GM12878 (cell line): ENCODE measurements at regions not wholly inside any gene's neighbourhood (a gene's known extent, or its start where the extent isn't known, plus 50 kb on each side); places are given as distances from the start of the nearest gene placed in this dataset.

Source experiments
- BMI1 ChIP-seq: fragments of 450-650 bp; IDR thresholded peaks from 2 replicates; pipeline ENCODE4 v1.6.1; 2016; ENCODE audit warnings: mild to moderate bottlenecking, moderate library complexity, borderline replicate concordance
- CEBPB ChIP-seq, 2 experiments: fragments of 150-350 bp in 1 of 2; IDR thresholded peaks; 2 replicates each; pipeline ENCODE4 v1.6.1; 2012 to 2014; ENCODE audit warnings: low read depth in 2 of 2, low read length in 2 of 2, borderline replicate concordance in 1 of 2, inconsistent platforms in 1 of 2
- CREB1 ChIP-seq: IDR thresholded peaks from 2 replicates; pipeline ENCODE4 v1.6.1; 2012; ENCODE audit warnings: low read depth, mild to moderate bottlenecking, inconsistent platforms
- CREM ChIP-seq: IDR thresholded peaks from 2 replicates; pipeline ENCODE4 v1.6.1; 2014; ENCODE audit warnings: antibody characterized with exemption, low read depth
- EGR1 ChIP-seq, 2 experiments: IDR thresholded peaks; 1 replicate in 1 of 2; 2 replicates in 1 of 2; pipeline ENCODE4 v1.6.1; 2011 to 2012; ENCODE audit warnings: low read depth in 2 of 2, low read length in 2 of 2, borderline replicate concordance in 1 of 2, mild to moderate bottlenecking in 1 of 2, moderate library complexity in 1 of 2
- ETV6 ChIP-seq, 2 experiments: fragments of 450-650 bp in 1 of 2; IDR thresholded peaks in 1 of 2; conservative IDR thresholded peaks in 1 of 2; 2 replicates each; pipeline ENCODE4 v1.6.1; 2014; ENCODE audit warnings: antibody characterized with exemption in 1 of 2, borderline replicate concordance in 1 of 2, low read depth in 1 of 2, mild to moderate bottlenecking in 1 of 2, moderate library complexity in 1 of 2
- IRF4 ChIP-seq: IDR thresholded peaks from 2 replicates; pipeline ENCODE4 v1.6.1; 2011; ENCODE audit warnings: low read depth, low read length
- LARP7 ChIP-seq: fragments of 450-650 bp; IDR thresholded peaks from 2 replicates; pipeline ENCODE4 v1.6.1; 2017; ENCODE audit warnings: mild to moderate bottlenecking
- MEF2B ChIP-seq: fragments of 450-650 bp; IDR thresholded peaks from 2 replicates; pipeline ENCODE4 v1.6.1; 2018; ENCODE audit warnings: mild to moderate bottlenecking, moderate library complexity; ENCODE audit not compliant: partially characterized antibody, poor library complexity, severe bottlenecking
- NFYA ChIP-seq: IDR thresholded peaks from 2 replicates; pipeline ENCODE4 v1.6.1; 2011; ENCODE audit warnings: low read depth, mild to moderate bottlenecking, low read length, improper control_type of control experiment, borderline replicate concordance
- NKRF ChIP-seq: fragments of 450-650 bp; conservative IDR thresholded peaks from 2 replicates; pipeline ENCODE4 v1.6.1; 2017; ENCODE audit warnings: mild to moderate bottlenecking, moderate library complexity
- POLR2AphosphoS2 ChIP-seq: IDR thresholded peaks from 2 replicates; pipeline ENCODE4 v1.6.1; 2011; ENCODE audit warnings: low read depth, mild to moderate bottlenecking, low read length, improper control_type of control experiment, moderate library complexity
- POLR2AphosphoS5 ChIP-seq: IDR thresholded peaks from 2 replicates; pipeline ENCODE4 v1.6.1; 2011; ENCODE audit warnings: mild to moderate bottlenecking, low read length, inconsistent platforms
- RBBP5 ChIP-seq: fragments of 200-600 bp; sonication (generic); conservative IDR thresholded peaks from 2 replicates; pipeline ENCODE4 v1.6.1; 2016
- RELA ChIP-seq: fragments of 450-650 bp; IDR thresholded peaks from 2 replicates; pipeline ENCODE4 v1.8.0; 2014; ENCODE audit warnings: borderline replicate concordance; ENCODE audit not compliant: partially characterized antibody
- SMAD1 ChIP-seq: fragments of 450-650 bp; IDR thresholded peaks from 2 replicates; pipeline ENCODE4 v1.6.1; 2018; ENCODE audit warnings: mild to moderate bottlenecking, low read depth; ENCODE audit not compliant: partially characterized antibody
- TCF7 ChIP-seq: IDR thresholded peaks from 2 replicates; pipeline ENCODE4 v1.6.1; 2014; ENCODE audit warnings: antibody characterized with exemption, borderline replicate concordance
- ZBTB4 ChIP-seq: fragments of 450-650 bp; formaldehyde crosslinking; IDR thresholded peaks from 2 replicates; pipeline ENCODE4 v1.4.0; 2022; ENCODE audit warnings: mild to moderate bottlenecking, moderate library complexity
- ZNF207 ChIP-seq: fragments of 450-650 bp; IDR thresholded peaks from 2 replicates; pipeline ENCODE4 v1.6.1; 2014; ENCODE audit warnings: antibody characterized with exemption, mild to moderate bottlenecking, borderline replicate concordance
- TF ChIP-seq, protein P1 (sequence below): fragments of 450-650 bp; IDR thresholded peaks from 2 replicates; pipeline ENCODE4 v1.6.1; 2018; ENCODE audit warnings: mild to moderate bottlenecking, low read depth, moderate library complexity; ENCODE audit not compliant: partially characterized antibody

DNA sequence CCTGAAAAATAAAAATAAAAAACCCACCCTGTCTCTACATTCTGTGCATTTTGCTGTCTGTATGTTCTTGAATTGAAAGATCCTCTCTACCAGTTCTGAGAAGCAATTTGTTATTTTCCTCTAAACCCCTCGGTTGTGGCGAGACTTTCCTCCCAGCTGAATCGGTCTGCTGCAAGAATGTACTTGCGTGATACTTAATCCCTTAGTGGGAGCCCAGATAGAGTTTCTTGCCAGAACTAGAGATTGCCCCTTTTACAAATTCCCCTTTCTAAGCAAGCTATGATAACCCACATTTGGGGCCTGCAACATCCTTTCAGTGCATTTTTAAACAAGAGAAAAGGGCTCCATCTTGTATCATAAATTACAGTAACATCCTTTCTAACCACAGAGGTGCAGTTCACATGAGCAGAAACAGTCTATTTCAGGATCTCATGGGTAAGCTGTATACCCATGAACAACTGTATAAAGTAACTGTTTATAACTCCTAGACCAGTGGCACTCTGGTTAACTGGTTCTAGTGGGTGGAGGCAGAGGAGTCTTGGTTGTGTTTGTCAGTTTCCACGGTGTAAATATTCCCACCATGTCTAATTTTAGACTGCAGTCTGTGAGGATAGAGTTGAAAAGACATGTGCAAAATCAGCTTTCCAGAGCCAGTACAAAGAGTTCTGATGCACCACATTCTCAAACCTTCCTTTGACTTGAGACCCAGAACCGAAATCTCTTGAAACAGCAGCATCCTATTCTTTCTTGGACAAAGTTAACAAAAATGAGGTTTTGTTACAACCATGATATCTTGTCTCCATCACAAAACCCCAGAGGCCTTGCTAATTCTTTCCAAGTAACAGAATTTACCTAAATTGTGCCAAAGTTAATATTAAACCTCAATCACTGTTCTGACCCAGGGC lies 113.1 kb upstream of the ZNF217 start (continued):
- no peak for TF ChIP-seq ZBTB4 (CRISPR knock-in tag)
- no peak for TF ChIP-seq BMI1
- no peak for TF ChIP-seq RBBP5
- TF ChIP-seq, protein P1, sequence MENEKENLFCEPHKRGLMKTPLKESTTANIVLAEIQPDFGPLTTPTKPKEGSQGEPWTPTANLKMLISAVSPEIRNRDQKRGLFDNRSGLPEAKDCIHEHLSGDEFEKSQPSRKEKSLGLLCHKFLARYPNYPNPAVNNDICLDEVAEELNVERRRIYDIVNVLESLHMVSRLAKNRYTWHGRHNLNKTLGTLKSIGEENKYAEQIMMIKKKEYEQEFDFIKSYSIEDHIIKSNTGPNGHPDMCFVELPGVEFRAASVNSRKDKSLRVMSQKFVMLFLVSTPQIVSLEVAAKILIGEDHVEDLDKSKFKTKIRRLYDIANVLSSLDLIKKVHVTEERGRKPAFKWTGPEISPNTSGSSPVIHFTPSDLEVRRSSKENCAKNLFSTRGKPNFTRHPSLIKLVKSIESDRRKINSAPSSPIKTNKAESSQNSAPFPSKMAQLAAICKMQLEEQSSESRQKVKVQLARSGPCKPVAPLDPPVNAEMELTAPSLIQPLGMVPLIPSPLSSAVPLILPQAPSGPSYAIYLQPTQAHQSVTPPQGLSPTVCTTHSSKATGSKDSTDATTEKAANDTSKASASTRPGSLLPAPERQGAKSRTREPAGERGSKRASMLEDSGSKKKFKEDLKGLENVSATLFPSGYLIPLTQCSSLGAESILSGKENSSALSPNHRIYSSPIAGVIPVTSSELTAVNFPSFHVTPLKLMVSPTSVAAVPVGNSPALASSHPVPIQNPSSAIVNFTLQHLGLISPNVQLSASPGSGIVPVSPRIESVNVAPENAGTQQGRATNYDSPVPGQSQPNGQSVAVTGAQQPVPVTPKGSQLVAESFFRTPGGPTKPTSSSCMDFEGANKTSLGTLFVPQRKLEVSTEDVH = no peak
- TF ChIP-seq NKRF = no peak
- peak; percentile 85 for TF ChIP-seq MEF2B
- TF ChIP-seq TCF7 = no peak
- TF ChIP-seq POLR2AphosphoS2 = no peak
- TF ChIP-seq IRF4 = no peak
- TF ChIP-seq CREB1 = no peak
- TF ChIP-seq ETV6 (conservative IDR thresholded peaks at IDR 0.05 in 1 of 2, IDR thresholded peaks at IDR 0.05 in 1 of 2; ENCODE audit: borderline replicate concordance in 1 of 2, low read depth in 1 of 2) = no peak; a peak in 3 of 4 replicates
- TF ChIP-seq NFYA = no peak
- no peak for TF ChIP-seq RELA
- TF ChIP-seq POLR2AphosphoS5 = no peak
- TF ChIP-seq LARP7 = no peak
- TF ChIP-seq ZNF207 = no peak
- TF ChIP-seq SMAD1 = no peak
- no peak for TF ChIP-seq EGR1 (IDR thresholded peaks at IDR 0.05; ENCODE audit: borderline replicate concordance in 1 of 2, low read depth in 2 of 2, low read length in 2 of 2)
- TF ChIP-seq CEBPB (IDR thresholded peaks at IDR 0.05; ENCODE audit: borderline replicate concordance in 1 of 2, low read depth in 2 of 2, low read length in 2 of 2) = no peak
- 0 out of 2 replicates have a peak, but pooled peaks have one; percentile 29 for TF ChIP-seq CREM
